Tibial nerve (tissue), 4 donors: ENCODE measurements at regions not wholly inside any gene's neighbourhood (a gene's known extent, or its start where the extent isn't known, plus 50 kb on each side); places are given as distances from the start of the nearest gene placed in this dataset.
A peak's percentile ranks its signal among the peaks of the same experiment; 100 is the strongest.

Source experiments
- DNase-seq, 2 donors: peaks; one replicate each; pipeline ENCODE4 v3.0.0-alpha.2; 2019; ENCODE audit warnings: low spot score in 2 of 2
- H3K27ac ChIP-seq, 4 donors: fragments of 200-600 bp; sonication (generic) in 3 of 4; one replicate each; pipeline ENCODE4 v1.5.1; 2017 to 2019; ENCODE audit warnings: mild to moderate bottlenecking in 1 of 4
- H3K27me3 ChIP-seq, 2 donors: fragments of 200-600 bp; sonication (generic) in 1 of 2; one replicate each; pipeline versions ENCODE4 v1.5.1 to v1.6.0; 2017 to 2019
- H3K36me3 ChIP-seq, 3 donors: fragments of 200-600 bp; sonication (generic); one replicate each; pipeline ENCODE4 v1.5.1; 2018 to 2019
- H3K4me1 ChIP-seq, 4 donors: fragments of 200-600 bp; sonication (generic) in 3 of 4; one replicate each; pipeline ENCODE4 v1.5.1; 2017 to 2019
- H3K4me3 ChIP-seq, 4 donors: fragments of 200-600 bp; sonication (generic) in 3 of 4; one replicate each; pipeline ENCODE4 v1.5.1; 2017 to 2019; ENCODE audit warnings: mild to moderate bottlenecking in 1 of 4, moderate library complexity in 1 of 4
- H3K9me3 ChIP-seq, 4 donors: fragments of 200-600 bp; sonication (generic) in 3 of 4; one replicate each; pipeline ENCODE4 v1.5.1; 2017 to 2019
- CTCF ChIP-seq, 5 experiments: fragments of 200-600 bp in 3 of 5; fragments of 450-650 bp in 2 of 5; sonication (generic) in 3 of 5; IDR thresholded peaks; one replicate each; pipeline ENCODE4 v1.5.1; 2016 to 2019; ENCODE audit warnings: antibody characterized with exemption in 5 of 5, mild to moderate bottlenecking in 3 of 5, moderate library complexity in 2 of 5
- EP300 ChIP-seq, 2 donors: sonication (generic); formaldehyde crosslinking; IDR thresholded peaks; one replicate each; pipeline ENCODE4 v1.6.1; 2017; ENCODE audit warnings: antibody characterized with exemption in 2 of 2, mild to moderate bottlenecking in 1 of 2
- POLR2A ChIP-seq, 2 donors: fragments of 450-650 bp; IDR thresholded peaks; one replicate each; pipeline ENCODE4 v1.6.1; 2017; ENCODE audit warnings: antibody characterized with exemption in 2 of 2, mild to moderate bottlenecking in 2 of 2, moderate library complexity in 2 of 2
- WGBS, 2 donors: methylation state at CpG; one replicate each; pipeline ENCODE4 v1.1.5; 2018; 5-methylcytosine and 5-hydroxymethylcytosine counted together

GRCh38 chr3:40680685-40681657, 156.2 kb downstream of the ZNF621 start:
- DNase-seq: no peak
- Histone ChIP-seq H3K27me3 (no peaks in the 10 kb centered on the region), H3K27ac (no peak overlapping the region), H3K4me3 (no peak overlapping the region), H3K9me3 (no peaks in the 10 kb centered on the region), H3K4me1 (peaks cover 0 to 10% (median 0%) of the 10 kb centered on the region in 4 donors), H3K36me3 (no peaks in the 10 kb centered on the region)
- no peak for TF ChIP-seq POLR2A (IDR thresholded peaks at IDR 0.05)
- no peak for TF ChIP-seq EP300 (IDR thresholded peaks at IDR 0.05)
- TF ChIP-seq CTCF (IDR thresholded peaks at IDR 0.05): no peak
- WGBS, 2 donors: 59 to 68% methylated on average over 3 of the region's 3 CpGs

GRCh38 chr3:40681658-40682055, 156.9 kb downstream of the ZNF621 start:
- Histone ChIP-seq H3K4me3 (no peak overlapping the region), H3K27ac (no peak overlapping the region), H3K27me3 (no peaks in the 10 kb centered on the region), H3K36me3 (no peaks in the 10 kb centered on the region), H3K9me3 (no peaks in the 10 kb centered on the region), H3K4me1 (peaks cover 0 to 10% (median 0%) of the 10 kb centered on the region in 4 donors)
- TF ChIP-seq EP300 (IDR thresholded peaks at IDR 0.05) (no peak), POLR2A (IDR thresholded peaks at IDR 0.05) (no peak), CTCF (IDR thresholded peaks at IDR 0.05) (no peak)
- DNase-seq: no peak
- WGBS, 2 donors: 85 to 87% methylated on average over 1 of the region's 1 CpG

- WGBS, 2 donors: 82 to 93% methylated on average over 1 of the region's 1 CpG
- peak overlapping the region in 1 of 4 donors; percentile 75 for H3K27ac ChIP-seq
These were observed 165.1 kb downstream of the ZNF621 start for GRCh38 chr3:40689837-40690236.

GRCh38 chr3:40690749-40691451, 166.1 kb downstream of the ZNF621 start:
- no peaks in the 10 kb centered on the region for H3K27me3 ChIP-seq
- H3K27ac ChIP-seq: peak overlapping the region in 2 of 4 donors; percentile 71 to 75
- DNase-seq: peak; percentile 86 to 89
- no peaks in the 10 kb centered on the region for H3K9me3 ChIP-seq
- 24% methylated on average over 9 of the region's 9 CpGs for WGBS, 2 donors
- no peak for TF ChIP-seq CTCF (IDR thresholded peaks at IDR 0.05)
- peak in 1 of 2 donors; percentile 71 for TF ChIP-seq EP300 (IDR thresholded peaks at IDR 0.05)
- no peak for TF ChIP-seq POLR2A (IDR thresholded peaks at IDR 0.05)
- no peak overlapping the region for H3K4me3 ChIP-seq
- peaks cover 0 to 67% (median 24%) of the 10 kb centered on the region in 4 donors for H3K4me1 ChIP-seq
- no peaks in the 10 kb centered on the region for H3K36me3 ChIP-seq

More at GRCh38 chr3:40689837-40690236, 165.1 kb downstream of the ZNF621 start:
- H3K36me3 ChIP-seq: no peaks in the 10 kb centered on the region
- H3K27me3 ChIP-seq: no peaks in the 10 kb centered on the region
- no peak overlapping the region for H3K4me3 ChIP-seq
- TF ChIP-seq EP300 (IDR thresholded peaks at IDR 0.05) (no peak), POLR2A (IDR thresholded peaks at IDR 0.05) (no peak), CTCF (IDR thresholded peaks at IDR 0.05) (no peak)
- no peaks in the 10 kb centered on the region for H3K9me3 ChIP-seq
- peaks cover 0 to 56% (median 21%) of the 10 kb centered on the region in 4 donors for H3K4me1 ChIP-seq
- DNase-seq: no peak
